ENCODE measurements at regions not wholly inside any gene's neighbourhood (a gene's known extent, or its start where the extent isn't known, plus 50 kb on each side); places are given as distances from the start of the nearest gene placed in this dataset.
"Not testable (repeated sequence)": the region's sequence is repeated elsewhere in the genome, so short reads cannot be mapped to it uniquely, and the experiment has no call there.

DNA sequence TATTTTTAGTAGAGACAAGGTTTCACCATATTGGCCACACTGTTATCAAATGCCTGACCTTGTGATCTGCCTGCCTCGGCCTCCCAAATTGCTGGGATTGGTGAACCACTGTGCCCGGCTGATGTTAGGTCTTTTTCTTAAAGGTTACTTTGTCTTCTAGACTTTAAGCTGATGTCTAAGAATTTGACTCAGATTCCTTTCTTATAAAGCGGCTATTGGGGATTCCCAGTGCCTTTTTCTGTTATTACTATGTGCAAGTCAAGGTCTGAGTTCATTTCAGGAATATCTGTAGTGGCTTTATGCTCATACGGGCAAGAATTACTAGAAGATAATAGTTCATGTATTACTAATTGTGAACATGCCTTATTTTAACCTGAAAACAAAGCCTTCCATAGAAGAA is 102.8 kb downstream of the LAT start:
- not testable (repeated sequence) for DNase-seq

DNA sequence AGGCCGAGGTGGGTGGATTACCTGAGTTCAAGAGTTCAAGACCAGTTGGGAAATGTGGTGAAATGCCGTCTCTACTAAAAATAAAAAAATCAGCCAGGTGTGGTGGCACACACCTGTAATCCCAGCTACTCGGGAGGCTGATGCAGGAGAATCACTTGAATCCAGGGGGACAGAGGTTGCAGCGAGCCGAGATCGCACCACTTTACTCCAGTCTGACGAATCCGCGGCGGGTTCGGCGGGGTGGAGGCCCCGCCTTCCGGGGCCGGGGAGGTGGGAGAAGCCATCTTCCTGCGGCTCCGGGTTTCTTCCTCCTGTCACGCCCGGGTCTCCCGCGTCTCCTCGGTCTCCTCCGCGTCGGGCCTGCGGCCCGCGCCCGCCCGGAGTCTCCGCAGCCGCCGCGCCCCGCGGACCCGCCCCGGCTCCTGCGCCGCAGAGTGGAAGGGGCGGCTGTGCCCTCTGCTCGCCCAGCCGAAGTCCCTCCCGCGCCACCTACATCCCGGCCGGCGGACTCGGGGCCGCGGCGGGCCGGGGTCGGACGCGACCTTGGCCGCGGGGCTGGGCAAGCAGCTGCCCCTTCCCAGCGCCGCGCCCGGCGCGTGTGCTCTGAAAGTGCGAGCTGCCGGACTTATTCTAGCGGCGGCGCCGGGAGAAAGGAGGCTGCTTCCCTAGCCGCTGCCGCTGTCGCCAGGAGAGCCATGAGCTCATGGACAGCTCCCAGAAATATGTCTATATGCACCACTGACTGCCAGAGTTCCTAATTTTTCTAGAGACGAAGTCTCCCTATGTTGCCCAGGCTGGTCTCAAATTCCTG is 97.2 kb downstream of the LAT start:
- DNase-seq, result not testable (repeated sequence)

DNA sequence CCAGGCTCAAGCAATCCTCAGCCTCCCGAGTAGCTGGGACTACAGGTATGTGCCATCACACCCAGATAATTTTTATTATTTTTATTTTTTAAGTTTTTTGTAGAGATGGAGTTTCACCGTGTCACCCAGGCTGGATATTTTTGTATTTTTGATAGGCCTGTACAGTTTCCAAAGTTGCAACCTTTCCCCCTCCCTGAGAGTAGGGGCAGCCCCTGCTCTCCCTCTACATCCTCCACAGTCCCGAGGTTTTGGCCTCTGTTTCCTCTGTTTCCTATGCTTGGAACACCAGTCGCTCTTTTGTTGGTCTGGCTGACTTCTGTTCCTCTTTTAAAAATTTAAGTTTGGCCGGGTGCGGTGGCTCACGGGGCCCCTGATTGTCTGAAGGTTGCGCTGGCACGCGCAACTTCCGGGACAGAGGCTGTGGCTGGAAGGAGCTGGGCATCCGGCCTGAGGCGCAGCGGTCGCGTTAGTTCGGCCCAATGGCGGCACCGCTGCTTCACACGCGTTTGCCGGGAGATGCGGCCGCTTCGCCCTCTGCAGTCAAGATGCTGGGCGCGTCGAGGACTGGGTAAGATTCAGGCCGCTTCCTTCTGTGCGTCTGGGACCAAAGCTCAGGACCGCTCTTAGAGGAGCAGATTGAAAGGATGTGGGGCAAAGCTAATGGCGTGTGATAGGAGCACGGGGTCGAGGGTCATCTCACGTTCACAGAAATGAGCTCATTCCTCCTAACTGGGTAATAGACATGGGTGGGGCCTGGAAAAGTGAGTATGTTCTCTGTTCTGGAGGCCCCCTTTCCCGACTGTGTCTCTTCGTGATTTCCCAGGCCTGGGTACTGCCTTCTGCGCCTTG is 89.9 kb downstream of the LAT start:
- peak in 1 of 4 experiments; percentile 26 for DNase-seq

DNA sequence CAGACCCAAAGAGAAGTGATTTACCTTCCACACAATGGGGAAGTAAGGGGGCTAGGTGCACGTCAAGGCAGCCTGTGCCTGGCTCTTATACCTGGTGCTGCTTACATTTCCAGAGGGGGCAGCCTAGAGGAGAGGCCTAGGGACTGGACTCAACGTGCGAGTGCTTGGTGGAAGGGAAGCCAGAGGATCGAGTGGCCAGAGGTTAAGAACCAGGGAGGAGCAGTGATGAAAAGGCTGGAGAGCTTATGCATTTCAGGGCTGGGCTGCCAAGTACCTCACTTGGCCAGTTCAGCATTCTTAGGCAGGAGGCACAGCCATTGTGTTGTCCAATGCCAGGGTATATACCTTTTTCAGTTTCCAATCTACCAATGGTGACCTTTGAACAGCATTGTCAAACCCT is 77.4 kb downstream of the LAT start:
- not testable (repeated sequence) for DNase-seq

DNA sequence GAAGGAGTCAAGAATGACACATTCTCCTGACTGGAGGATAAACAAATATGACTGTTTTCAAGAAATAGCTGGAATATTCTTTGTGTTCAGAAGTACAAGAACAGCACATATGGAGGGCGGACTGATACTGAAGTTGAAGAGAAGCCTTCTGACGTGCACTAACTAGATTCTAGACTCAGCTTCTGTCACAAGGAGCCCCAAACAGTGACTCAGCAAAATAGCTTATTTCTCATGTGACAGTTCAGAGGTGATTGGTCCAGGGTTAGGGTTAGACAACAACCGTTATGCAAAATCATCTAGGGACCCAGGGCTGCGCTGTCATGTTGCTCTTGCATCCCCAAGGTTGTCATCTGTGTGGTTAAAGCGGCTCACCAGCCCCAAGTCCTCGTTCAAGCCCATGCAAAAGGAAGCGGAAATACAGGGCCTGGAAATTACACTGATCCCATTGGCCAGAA is 76.6 kb downstream of the LAT start:
- DNase-seq, result not testable (repeated sequence)

DNA sequence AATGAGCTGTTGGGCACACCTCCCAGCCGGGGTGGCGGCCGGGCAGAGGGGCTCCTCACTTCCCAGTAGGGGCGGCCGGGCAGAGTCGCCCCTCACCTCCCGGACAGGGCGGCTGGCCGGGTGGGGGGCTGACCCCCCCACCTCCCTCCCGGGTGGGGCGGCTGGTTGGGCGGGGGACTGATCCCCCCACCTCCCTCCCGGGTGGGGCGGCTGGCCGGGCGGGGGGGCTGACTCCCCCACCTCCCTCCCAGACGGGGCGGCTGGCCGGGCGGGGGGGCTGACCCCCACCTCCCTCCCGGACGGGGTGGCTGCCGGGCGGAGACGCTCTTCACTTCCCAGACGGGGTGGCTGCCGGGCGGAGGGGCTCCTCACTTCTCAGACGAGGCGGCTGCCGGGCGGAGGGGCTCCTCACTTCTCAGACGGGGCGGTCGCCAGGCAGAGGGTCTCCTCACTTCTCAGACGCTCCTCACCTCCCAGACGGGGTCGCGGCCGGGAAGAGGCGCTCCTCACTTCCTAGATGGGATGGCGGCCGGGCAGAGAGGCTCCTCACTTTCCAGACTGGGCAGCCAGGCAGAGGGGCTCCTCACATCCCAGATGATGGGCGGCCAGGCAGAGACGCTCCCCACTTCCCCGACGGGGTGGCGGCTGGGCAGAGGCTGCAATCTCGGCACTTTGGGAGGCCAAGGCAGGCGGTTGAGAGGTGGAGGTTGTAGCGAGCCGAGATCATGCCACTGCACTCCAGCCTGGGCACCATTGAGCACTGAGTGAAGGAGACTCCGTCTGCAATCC is 75.4 kb downstream of the LAT start:
- not testable (repeated sequence) for DNase-seq

DNA sequence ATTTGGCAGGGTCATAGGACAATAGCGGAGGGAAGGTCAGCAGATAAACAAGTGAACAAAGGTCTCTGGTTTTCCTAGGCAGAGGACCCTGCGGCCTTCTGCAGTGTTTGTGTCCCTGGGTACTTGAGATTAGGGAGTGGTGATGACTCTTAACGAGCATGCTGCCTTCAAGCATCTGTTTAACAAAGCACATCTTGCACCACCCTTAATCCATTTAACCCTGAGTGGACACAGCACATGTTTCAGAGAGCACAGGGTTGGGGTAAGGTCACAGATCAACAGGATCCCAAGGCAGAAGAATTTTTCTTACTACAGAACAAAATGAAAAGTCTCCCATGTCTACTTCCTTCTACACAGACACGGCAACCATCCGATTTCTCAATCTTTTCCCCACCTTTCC is 74.7 kb downstream of the LAT start:
- DNase-seq, result not testable (repeated sequence)
